ENCODE measurements at regions not wholly inside any gene's neighbourhood (a gene's known extent, or its start where the extent isn't known, plus 50 kb on each side); places are given as distances from the start of the nearest gene placed in this dataset.

DNA sequence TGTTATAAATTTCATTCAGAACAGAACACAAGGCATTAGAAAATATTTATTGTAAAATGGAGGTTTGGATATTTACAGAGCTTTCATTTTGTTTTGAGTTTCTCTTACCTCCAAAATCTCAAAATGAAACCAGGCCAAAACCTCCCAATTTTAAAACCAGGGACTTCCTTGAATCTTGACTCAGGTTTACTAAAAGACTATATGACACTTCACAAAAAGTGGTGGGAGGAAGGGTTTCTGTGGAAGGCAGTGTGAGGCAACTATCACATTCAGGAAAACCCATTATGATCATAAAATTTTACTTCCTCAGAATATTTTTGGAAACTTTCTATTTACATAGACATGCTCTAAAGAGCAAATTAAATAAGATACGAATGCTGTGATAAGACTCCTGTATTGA, 205.8 kb upstream of the EOMES start:
- intact Hi-C loops (cut with DNase I; ENCODE audit: low total_unique reads), result no loop called here
- TF ChIP-seq, protein P1, sequence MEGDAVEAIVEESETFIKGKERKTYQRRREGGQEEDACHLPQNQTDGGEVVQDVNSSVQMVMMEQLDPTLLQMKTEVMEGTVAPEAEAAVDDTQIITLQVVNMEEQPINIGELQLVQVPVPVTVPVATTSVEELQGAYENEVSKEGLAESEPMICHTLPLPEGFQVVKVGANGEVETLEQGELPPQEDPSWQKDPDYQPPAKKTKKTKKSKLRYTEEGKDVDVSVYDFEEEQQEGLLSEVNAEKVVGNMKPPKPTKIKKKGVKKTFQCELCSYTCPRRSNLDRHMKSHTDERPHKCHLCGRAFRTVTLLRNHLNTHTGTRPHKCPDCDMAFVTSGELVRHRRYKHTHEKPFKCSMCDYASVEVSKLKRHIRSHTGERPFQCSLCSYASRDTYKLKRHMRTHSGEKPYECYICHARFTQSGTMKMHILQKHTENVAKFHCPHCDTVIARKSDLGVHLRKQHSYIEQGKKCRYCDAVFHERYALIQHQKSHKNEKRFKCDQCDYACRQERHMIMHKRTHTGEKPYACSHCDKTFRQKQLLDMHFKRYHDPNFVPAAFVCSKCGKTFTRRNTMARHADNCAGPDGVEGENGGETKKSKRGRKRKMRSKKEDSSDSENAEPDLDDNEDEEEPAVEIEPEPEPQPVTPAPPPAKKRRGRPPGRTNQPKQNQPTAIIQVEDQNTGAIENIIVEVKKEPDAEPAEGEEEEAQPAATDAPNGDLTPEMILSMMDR (IDR thresholded peaks at IDR 0.05 in 8 of 11, conservative IDR thresholded peaks at IDR 0.05 in 3 of 11), result no peak
- TF ChIP-seq POLR2A (IDR thresholded peaks at IDR 0.05) (no peak), POLR2AphosphoS5 (IDR thresholded peaks at IDR 0.05) (no peak)
- H3K4me1 ChIP-seq, result no peaks in the 10 kb centered on the region
- no peaks in the 10 kb centered on the region for H3K27me3 ChIP-seq (replicated peaks in 1 of 7)
- no peak overlapping the region for H3K27ac ChIP-seq
- H3K36me3 ChIP-seq, result no peaks in the 10 kb centered on the region
- WGBS, 5 donors, result 24 to 47% (median 40%) methylated on average over 1 of the region's 1 CpG
- no peak for DNase-seq
- no peak overlapping the region for H3K4me3 ChIP-seq
- H3K9me3 ChIP-seq, result no peaks in the 10 kb centered on the region

DNA sequence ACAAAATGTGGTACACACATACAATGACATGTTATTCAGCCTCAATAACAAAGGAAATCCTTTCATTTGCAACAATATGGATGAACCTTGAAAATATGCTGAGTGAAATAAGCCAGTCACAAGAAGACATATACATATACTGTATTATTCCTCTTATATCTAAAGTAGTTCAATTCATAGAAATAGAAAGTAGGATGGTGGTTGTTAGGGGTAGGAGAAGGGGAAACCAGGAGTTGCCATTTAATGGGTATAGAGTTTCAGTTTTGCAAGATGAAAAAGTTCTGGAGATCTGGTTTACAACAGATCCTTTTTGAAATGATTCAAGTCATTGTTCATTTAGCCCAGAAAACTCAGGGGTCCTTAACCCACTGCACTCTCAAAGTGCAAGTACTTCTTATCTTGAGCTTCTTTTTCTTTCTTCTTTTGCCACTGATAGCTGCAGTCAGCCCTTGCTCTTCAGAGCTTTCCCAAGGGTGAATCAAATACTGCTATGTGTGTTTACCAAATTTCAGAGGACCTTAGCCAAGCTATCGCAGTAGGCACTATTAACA, 208.0 kb upstream of the EOMES start:
- intact Hi-C loops (cut with DNase I; ENCODE audit: low total_unique reads), result no loop called here
- no peak overlapping the region for H3K27ac ChIP-seq
- H3K27me3 ChIP-seq (replicated peaks in 1 of 7), result no peaks in the 10 kb centered on the region
- no peak for DNase-seq
- H3K9me3 ChIP-seq, result no peaks in the 10 kb centered on the region
- H3K4me3 ChIP-seq, result no peak overlapping the region
- TF ChIP-seq POLR2AphosphoS5 (IDR thresholded peaks at IDR 0.05) (no peak), POLR2A (IDR thresholded peaks at IDR 0.05) (no peak)
- TF ChIP-seq, protein P1 (IDR thresholded peaks at IDR 0.05 in 8 of 11, conservative IDR thresholded peaks at IDR 0.05 in 3 of 11), result no peak
- no peaks in the 10 kb centered on the region for H3K36me3 ChIP-seq
- WGBS, 5 donors, result 76 to 92% (median 83%) methylated on average over 1 of the region's 1 CpG
- H3K4me1 ChIP-seq, result no peaks in the 10 kb centered on the region

DNA sequence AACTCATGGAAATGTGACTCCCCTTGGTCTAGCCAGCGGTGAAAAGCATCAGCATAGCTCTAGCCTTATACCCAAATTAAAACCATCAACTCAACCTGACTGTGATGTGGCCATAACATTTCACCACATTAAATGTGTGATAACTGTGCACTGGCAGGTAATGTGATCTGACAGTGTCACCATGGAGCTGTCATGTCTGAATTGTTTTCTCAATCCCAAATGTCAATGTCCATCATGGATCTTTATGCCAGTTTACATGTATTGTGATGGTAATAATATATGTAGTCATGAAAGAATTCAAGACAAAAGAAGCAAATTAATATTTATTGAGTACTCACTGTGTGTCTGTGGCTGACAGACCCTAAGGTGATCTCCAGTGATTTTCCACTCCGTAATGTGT, 213.4 kb upstream of the EOMES start:
- no peak for DNase-seq
- intact Hi-C loops (cut with DNase I; ENCODE audit: low total_unique reads), result no loop called here
- H3K27me3 ChIP-seq (replicated peaks in 1 of 7), result no peaks in the 10 kb centered on the region
- no peak for TF ChIP-seq POLR2A (IDR thresholded peaks at IDR 0.05)
- no peak for TF ChIP-seq POLR2AphosphoS5 (IDR thresholded peaks at IDR 0.05)
- TF ChIP-seq, protein P1 (IDR thresholded peaks at IDR 0.05 in 8 of 11, conservative IDR thresholded peaks at IDR 0.05 in 3 of 11), result no peak
- H3K4me3 ChIP-seq, result no peak overlapping the region
- WGBS, 5 donors, result 73 to 92% (median 83%) methylated on average over 2 of the region's 2 CpGs
- H3K27ac ChIP-seq, result no peak overlapping the region
- H3K4me1 ChIP-seq, result peaks cover 0 to 3% (median 0%) of the 10 kb centered on the region in 6 donors
- H3K9me3 ChIP-seq, result no peaks in the 10 kb centered on the region
- H3K36me3 ChIP-seq, result no peaks in the 10 kb centered on the region

DNA sequence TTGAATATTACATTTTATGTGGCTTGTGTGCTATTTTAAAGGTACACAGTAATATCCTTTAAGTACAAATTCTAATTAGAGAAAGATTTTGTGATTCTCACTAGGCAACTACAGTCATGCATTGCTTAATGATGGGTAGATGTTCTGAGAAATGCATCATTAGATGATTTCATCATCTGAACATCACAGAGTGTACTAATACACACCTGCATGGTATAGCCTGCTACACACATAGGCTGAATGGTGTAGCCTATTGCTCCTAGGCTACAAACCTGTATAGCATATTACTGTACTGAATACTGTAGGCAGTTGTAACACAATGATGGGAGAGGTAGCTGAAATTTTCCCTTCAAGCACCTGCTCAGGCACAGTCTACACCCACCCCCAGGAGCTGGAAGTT, 217.4 kb upstream of the EOMES start:
- intact Hi-C loops (cut with DNase I; ENCODE audit: low total_unique reads), result no loop called here
- TF ChIP-seq POLR2A (IDR thresholded peaks at IDR 0.05) (no peak), POLR2AphosphoS5 (IDR thresholded peaks at IDR 0.05) (no peak)
- TF ChIP-seq, protein P1 (IDR thresholded peaks at IDR 0.05 in 8 of 11, conservative IDR thresholded peaks at IDR 0.05 in 3 of 11), result no peak

More for the DNA sequence above, 217.4 kb upstream of the EOMES start:
- H3K36me3 ChIP-seq, result no peaks in the 10 kb centered on the region
- DNase-seq, result no peak
- H3K4me1 ChIP-seq, result peaks cover 0 to 3% (median 0%) of the 10 kb centered on the region in 6 donors
- no peaks in the 10 kb centered on the region for H3K27me3 ChIP-seq (replicated peaks in 1 of 7)
- H3K4me3 ChIP-seq, result no peak overlapping the region
- H3K9me3 ChIP-seq, result no peaks in the 10 kb centered on the region
- no peak overlapping the region for H3K27ac ChIP-seq
